ENCODE measurements at regions not wholly inside any gene's neighbourhood (a gene's known extent, or its start where the extent isn't known, plus 50 kb on each side); places are given as distances from the start of the nearest gene placed in this dataset.

DNA sequence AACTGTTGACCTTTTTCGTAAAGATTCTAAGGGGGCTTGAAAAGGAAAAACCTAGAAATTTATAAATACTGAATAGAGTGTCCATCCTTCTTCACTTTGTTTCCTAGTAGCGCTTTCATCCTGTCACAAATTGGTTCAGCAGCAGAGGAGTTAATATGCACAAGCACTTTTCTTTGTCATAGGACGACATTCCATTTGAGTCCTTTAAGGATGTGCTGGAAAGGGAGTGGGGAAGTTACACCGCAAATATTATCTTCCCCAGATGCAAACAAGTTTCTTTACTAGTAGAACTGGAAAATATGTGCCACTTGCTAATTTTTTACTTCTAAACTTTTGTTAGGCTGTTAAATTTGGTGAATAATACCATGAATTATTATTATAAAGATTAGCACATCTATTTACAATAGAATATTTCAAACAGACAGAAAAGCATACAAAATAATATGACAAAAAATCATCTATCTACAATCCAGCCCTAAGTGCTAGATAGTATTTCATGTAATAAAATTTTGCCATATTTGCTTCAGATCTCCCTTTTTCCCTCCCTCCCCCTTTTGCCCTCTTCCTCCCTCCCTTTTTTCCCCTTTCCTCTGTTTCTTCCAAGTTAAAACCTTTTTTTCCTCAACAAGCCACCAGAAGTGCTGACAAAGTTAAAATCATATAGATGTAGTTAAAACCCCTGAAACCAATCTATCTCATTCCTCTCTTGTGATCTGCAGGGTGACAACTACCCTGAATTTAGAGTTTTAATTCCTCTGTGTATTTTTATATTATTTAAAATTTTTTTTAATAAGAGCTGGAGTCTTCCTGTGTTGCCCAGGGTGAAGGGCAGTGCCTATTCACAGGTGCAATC lies 50.5 kb upstream of the MAP4K3 start:
- TF ChIP-seq CTCF (IDR thresholded peaks at IDR 0.05; ENCODE audit: low read length) (no peak), EZH2 (optimal IDR thresholded peaks at IDR 0.05; ENCODE audit: low read depth, low read length) (no peak), EZH2phosphoT487 (IDR thresholded peaks at IDR 0.05; ENCODE audit: low read length) (no peak)
